Left kidney (tissue), 1 donor: ENCODE measurements at regions not wholly inside any gene's neighbourhood (a gene's known extent, or its start where the extent isn't known, plus 50 kb on each side); places are given as distances from the start of the nearest gene placed in this dataset.
A peak's percentile ranks its signal among the peaks of the same experiment; 100 is the strongest.

Experiments
- DNase-seq: peaks from one replicate; pipeline ENCODE4 v3.0.0-alpha.2; 2013

GRCh38 chr5:117210796-117211195, 636.2 kb upstream of the SEMA6A start:
- DNase-seq: no peak

- DNase-seq: no peak
Observed at GRCh38 chr5:117209479-117209878, 634.9 kb upstream of the SEMA6A start.

- no peak for DNase-seq
Observed at GRCh38 chr5:117207088-117207668, 632.6 kb upstream of the SEMA6A start.

GRCh38 chr5:117205894-117206293, 631.3 kb upstream of the SEMA6A start:
- no peak for DNase-seq

- DNase-seq: no peak
Observed at GRCh38 chr5:117204926-117205869, 630.6 kb upstream of the SEMA6A start.

- no peak for DNase-seq
Observed at GRCh38 chr5:117204404-117204803, 629.8 kb upstream of the SEMA6A start.

- no peak for DNase-seq
Observed at GRCh38 chr5:117203584-117203983, 629.0 kb upstream of the SEMA6A start.

- peak; percentile 43 for DNase-seq
Observed at GRCh38 chr5:117201001-117201400, 626.4 kb upstream of the SEMA6A start.

- DNase-seq: no peak
Observed at GRCh38 chr5:117195076-117195475, 620.5 kb upstream of the SEMA6A start.

- DNase-seq: no peak
Observed at GRCh38 chr5:117191251-117191650, 616.6 kb upstream of the SEMA6A start.

GRCh38 chr5:117189784-117190183, 615.2 kb upstream of the SEMA6A start:
- no peak for DNase-seq

GRCh38 chr5:117188211-117188610, 613.6 kb upstream of the SEMA6A start:
- no peak for DNase-seq

- no peak for DNase-seq
Observed at GRCh38 chr5:117186751-117187150, 612.1 kb upstream of the SEMA6A start.

GRCh38 chr5:117183326-117183725, 608.7 kb upstream of the SEMA6A start:
- DNase-seq: no peak

GRCh38 chr5:117182104-117182503, 607.5 kb upstream of the SEMA6A start:
- no peak for DNase-seq

GRCh38 chr5:117177302-117177701, 602.7 kb upstream of the SEMA6A start:
- DNase-seq: no peak

- no peak for DNase-seq
Observed at GRCh38 chr5:117165068-117165467, 590.4 kb upstream of the SEMA6A start.

GRCh38 chr5:117161718-117162335, 587.2 kb upstream of the SEMA6A start:
- no peak for DNase-seq

- DNase-seq: peak; percentile 50
Observed at GRCh38 chr5:117160391-117160790, 585.8 kb upstream of the SEMA6A start.

GRCh38 chr5:117149312-117149711, 574.7 kb upstream of the SEMA6A start:
- no peak for DNase-seq

- DNase-seq: no peak
Observed at GRCh38 chr5:117144086-117144485, 569.5 kb upstream of the SEMA6A start.

- DNase-seq: no peak
Observed at GRCh38 chr5:117143406-117143805, 568.8 kb upstream of the SEMA6A start.

GRCh38 chr5:117138523-117138922, 563.9 kb upstream of the SEMA6A start:
- no peak for DNase-seq
